Karpas-422 (cell line): ENCODE measurements at regions not wholly inside any gene's neighbourhood (a gene's known extent, or its start where the extent isn't known, plus 50 kb on each side); places are given as distances from the start of the nearest gene placed in this dataset.
"Not testable (repeated sequence)": the region's sequence is repeated elsewhere in the genome, so short reads cannot be mapped to it uniquely, and the experiment has no call there.

ENCODE experiments used
- DNase-seq: peaks from one replicate; pipeline ENCODE4 v3.0.0-alpha.2; 2015
- H2AFZ ChIP-seq: fragments of 200-600 bp; sonication (generic); 2 replicates; pipeline ENCODE4 v1.6.1; 2014; ENCODE audit warnings: antibody characterized with exemption, low read length, mixed read lengths
- H3K27ac ChIP-seq: fragments of 200-600 bp; sonication (generic); 2 replicates; pipeline ENCODE4 v1.5.1; 2014; ENCODE audit warnings: mild to moderate bottlenecking, low read length, moderate library complexity
- H3K27me3 ChIP-seq: fragments of 200-600 bp; sonication (generic); 2 replicates; pipeline ENCODE4 v1.6.1; 2014; ENCODE audit warnings: low read length, mixed read lengths
- H3K36me3 ChIP-seq: fragments of 200-600 bp; sonication (generic); 2 replicates; pipeline ENCODE4 v1.6.1; 2014; ENCODE audit warnings: low read length, mixed read lengths; ENCODE audit not compliant: insufficient read depth
- H3K4me1 ChIP-seq: fragments of 200-600 bp; sonication (generic); 2 replicates; pipeline ENCODE4 v1.6.1; 2014; ENCODE audit warnings: mild to moderate bottlenecking, low read length, mixed read lengths
- H3K4me2 ChIP-seq: fragments of 200-600 bp; sonication (generic); 2 replicates; pipeline ENCODE4 v1.6.1; 2014; ENCODE audit warnings: low read length, low read depth, mild to moderate bottlenecking; ENCODE audit not compliant: poor library complexity, severe bottlenecking
- H3K4me3 ChIP-seq: fragments of 200-600 bp; sonication (generic); 2 replicates; pipeline ENCODE4 v1.5.1; 2014; ENCODE audit warnings: mild to moderate bottlenecking, antibody characterized with exemption, low read length, mixed read lengths
- H3K79me2 ChIP-seq: fragments of 200-600 bp; sonication (generic); 2 replicates; pipeline ENCODE4 v1.6.1; 2014; ENCODE audit warnings: mild to moderate bottlenecking, low read length, mixed read lengths
- H3K9ac ChIP-seq: fragments of 200-600 bp; sonication (generic); 2 replicates; pipeline ENCODE4 v1.6.0; 2014; ENCODE audit warnings: low read length
- H3K9me2 ChIP-seq: fragments of 200-600 bp; sonication (generic), shearing (Covaris generic); replicated peaks from 2 replicates; pipeline ENCODE4 v1.6.0; 2014; ENCODE audit warnings: mild to moderate bottlenecking, low read length, moderate library complexity; ENCODE audit not compliant: insufficient read depth
- H3K9me3 ChIP-seq: fragments of 300-700, 200-600 bp; sonication (generic); 2 replicates; pipeline ENCODE4 v1.6.1; 2014; ENCODE audit warnings: low read length, mixed read lengths
- H4K20me1 ChIP-seq: fragments of 200-600 bp; sonication (generic); 2 replicates; pipeline ENCODE4 v1.6.1; 2014; ENCODE audit warnings: mild to moderate bottlenecking, antibody characterized with exemption, low read length, low read depth; ENCODE audit not compliant: insufficient read depth

DNA sequence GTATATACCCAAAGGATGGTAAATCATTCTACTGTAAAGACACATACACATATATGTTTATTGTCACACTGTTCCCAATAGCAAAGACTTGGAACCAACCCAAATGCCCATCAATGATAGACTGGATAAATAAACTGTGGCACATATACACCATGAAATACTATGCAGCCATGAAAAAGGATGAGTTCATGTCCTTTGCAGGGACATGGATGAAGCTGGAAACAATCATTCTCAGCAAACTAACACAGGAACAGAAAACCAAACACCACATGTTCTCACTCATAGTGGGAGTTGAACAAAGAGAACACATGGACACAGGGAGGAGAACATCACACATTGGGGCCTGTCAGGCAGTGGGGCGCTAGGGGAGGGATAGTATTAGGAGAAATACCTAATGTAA lies 167.1 kb upstream of the MMADHC start:
- not testable (repeated sequence) for H2AFZ ChIP-seq, H3K27ac ChIP-seq, H3K9me2 ChIP-seq, H3K4me2 ChIP-seq, H3K4me3 ChIP-seq, H4K20me1 ChIP-seq, H3K79me2 ChIP-seq, H3K27me3 ChIP-seq, H3K9ac ChIP-seq, H3K9me3 ChIP-seq, DNase-seq, H3K4me1 ChIP-seq, H3K36me3 ChIP-seq

DNA sequence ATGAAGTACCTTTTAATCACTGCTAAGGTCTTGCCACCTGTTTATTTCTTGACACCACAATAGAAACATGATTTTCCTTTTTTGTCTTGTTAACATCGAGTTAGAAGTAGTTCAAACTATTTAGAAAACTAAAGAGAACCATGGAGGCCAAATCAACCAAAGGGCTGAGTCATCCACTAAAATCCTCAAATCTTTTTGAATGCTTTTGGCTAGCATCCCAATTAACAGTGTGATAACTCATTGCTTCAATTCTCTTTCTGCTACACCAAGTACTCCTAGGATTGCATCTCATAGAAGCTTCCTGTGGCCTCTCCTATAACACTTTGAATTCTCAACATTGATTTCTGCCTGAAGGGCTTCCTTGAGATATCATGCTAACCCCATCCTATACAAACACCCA lies 159.9 kb upstream of the MMADHC start:
- Histone ChIP-seq H3K9me3 (no peaks in the 10 kb centered on the region), H3K79me2 (no peaks in the 10 kb centered on the region), H3K4me2 (no peak overlapping the region), H4K20me1 (no peaks in the 10 kb centered on the region), H3K4me3 (no peak overlapping the region), H3K4me1 (no peaks in the 10 kb centered on the region), H2AFZ (no peak overlapping the region), H3K27me3 (no peaks in the 10 kb centered on the region), H3K27ac (no peak overlapping the region), H3K36me3 (no peaks in the 10 kb centered on the region), H3K9ac (no peak overlapping the region), H3K9me2 (no peaks in the 10 kb centered on the region)
- DNase-seq, result no peak

DNA sequence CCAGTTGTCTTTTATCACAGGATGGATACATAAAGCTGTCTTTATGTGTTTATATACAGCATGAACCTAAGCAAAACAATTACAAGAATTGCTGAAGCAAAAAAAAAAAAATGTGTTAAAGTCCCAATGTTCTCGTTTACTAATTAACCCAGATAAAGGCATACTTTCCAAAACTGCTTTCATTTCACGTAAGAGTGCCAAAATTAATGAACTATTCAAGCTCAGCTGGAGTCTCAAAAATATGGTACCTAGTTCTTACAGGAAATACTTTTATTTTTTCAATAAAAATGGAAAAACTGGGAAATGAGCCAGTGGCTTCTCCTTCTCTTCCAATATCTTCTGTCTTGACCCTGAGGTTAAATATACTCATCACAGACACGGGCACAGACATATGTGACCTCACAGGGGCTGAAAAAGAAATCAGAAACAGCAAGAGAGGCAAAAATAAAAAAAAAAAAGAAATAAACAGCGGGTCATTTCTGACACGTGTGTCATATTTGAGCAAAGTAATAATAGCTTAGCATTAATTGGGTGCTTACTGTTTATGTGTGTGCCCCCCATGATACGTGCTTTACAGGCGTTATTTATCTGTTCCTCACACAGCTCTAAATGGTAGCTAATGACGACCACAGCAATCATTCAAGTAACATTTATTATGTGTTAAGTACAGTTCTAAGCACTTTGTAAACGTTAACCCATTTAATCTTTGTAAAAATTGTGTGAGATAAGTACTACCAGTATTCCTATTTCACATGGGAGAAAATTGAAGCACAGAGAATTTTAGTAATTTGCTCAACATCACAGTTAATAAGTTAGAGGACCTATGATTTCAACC lies 158.0 kb upstream of the MMADHC start:
- no peak overlapping the region for H3K4me2 ChIP-seq
- H3K9ac ChIP-seq, result no peak overlapping the region
- H4K20me1 ChIP-seq, result no peaks in the 10 kb centered on the region
- H2AFZ ChIP-seq, result no peak overlapping the region
- H3K4me3 ChIP-seq, result no peak overlapping the region
- H3K27me3 ChIP-seq, result no peaks in the 10 kb centered on the region
- H3K79me2 ChIP-seq, result no peaks in the 10 kb centered on the region
- no peaks in the 10 kb centered on the region for H3K9me3 ChIP-seq
- no peak for DNase-seq
- H3K27ac ChIP-seq, result no peak overlapping the region
- no peaks in the 10 kb centered on the region for H3K4me1 ChIP-seq
- no peaks in the 10 kb centered on the region for H3K9me2 ChIP-seq
- H3K36me3 ChIP-seq, result no peaks in the 10 kb centered on the region

DNA sequence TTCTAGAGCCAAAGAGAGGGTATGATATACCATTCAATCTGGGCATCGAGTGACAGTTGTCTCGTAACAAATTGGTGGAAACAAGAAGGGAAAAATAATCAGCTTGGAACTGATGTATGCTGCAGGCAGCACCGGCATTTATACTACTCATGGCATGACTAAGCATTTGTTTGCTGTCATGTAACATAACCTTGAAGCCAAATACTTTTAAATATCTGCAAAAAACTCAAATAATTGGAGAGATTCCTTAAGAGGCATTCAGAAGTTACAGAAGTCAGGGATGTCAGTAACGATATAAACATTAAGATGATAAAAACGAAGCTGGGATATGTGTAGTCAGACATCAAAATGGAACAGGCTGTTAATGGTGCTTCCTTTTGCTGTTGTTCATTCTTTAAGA lies 157.3 kb upstream of the MMADHC start:
- no peak overlapping the region for H2AFZ ChIP-seq
- no peaks in the 10 kb centered on the region for H3K36me3 ChIP-seq
- no peaks in the 10 kb centered on the region for H4K20me1 ChIP-seq
- H3K27me3 ChIP-seq, result no peaks in the 10 kb centered on the region
- H3K9me2 ChIP-seq, result no peaks in the 10 kb centered on the region
- no peak overlapping the region for H3K4me2 ChIP-seq
- no peak for DNase-seq
- no peak overlapping the region for H3K4me3 ChIP-seq
- no peaks in the 10 kb centered on the region for H3K9me3 ChIP-seq
- no peak overlapping the region for H3K27ac ChIP-seq
- no peak overlapping the region for H3K9ac ChIP-seq
- H3K4me1 ChIP-seq, result no peaks in the 10 kb centered on the region
- H3K79me2 ChIP-seq, result no peaks in the 10 kb centered on the region

DNA sequence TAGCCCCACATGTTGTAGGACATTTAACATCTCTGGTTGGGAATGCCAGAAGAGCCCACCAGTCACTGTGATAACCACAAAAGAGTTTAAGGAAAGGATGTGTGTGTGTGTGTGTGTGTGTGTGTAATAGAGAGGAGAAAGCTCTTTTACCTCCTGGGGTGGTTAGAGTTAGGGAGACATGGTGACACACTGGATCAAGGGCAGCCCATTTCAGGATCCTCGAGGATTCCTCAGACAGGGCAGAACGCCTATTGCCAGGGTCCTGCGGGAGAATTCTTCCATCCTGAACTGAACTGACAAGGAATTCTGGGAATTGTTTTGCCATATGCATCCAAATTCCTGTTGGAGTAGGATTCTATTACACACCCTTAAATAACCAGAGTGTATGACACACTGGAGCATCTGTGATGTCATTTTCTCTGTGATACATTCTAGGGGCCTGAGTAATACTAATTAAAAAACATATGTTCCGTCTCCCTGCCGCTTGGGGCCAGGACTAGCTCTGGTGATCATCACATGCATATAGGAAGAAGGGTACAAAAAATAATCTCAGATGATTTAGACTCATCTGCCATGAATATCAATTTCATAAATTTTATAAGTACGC lies 156.4 kb upstream of the MMADHC start:
- DNase-seq, result no peak
- no peaks in the 10 kb centered on the region for H3K9me2 ChIP-seq
- H4K20me1 ChIP-seq, result no peaks in the 10 kb centered on the region
- no peaks in the 10 kb centered on the region for H3K36me3 ChIP-seq
- H3K9ac ChIP-seq, result no peak overlapping the region
- H3K27me3 ChIP-seq, result no peaks in the 10 kb centered on the region
- no peak overlapping the region for H2AFZ ChIP-seq
- H3K4me1 ChIP-seq, result no peaks in the 10 kb centered on the region
- no peaks in the 10 kb centered on the region for H3K79me2 ChIP-seq
- no peak overlapping the region for H3K27ac ChIP-seq
- no peak overlapping the region for H3K4me2 ChIP-seq
- no peak overlapping the region for H3K4me3 ChIP-seq
- no peaks in the 10 kb centered on the region for H3K9me3 ChIP-seq

DNA sequence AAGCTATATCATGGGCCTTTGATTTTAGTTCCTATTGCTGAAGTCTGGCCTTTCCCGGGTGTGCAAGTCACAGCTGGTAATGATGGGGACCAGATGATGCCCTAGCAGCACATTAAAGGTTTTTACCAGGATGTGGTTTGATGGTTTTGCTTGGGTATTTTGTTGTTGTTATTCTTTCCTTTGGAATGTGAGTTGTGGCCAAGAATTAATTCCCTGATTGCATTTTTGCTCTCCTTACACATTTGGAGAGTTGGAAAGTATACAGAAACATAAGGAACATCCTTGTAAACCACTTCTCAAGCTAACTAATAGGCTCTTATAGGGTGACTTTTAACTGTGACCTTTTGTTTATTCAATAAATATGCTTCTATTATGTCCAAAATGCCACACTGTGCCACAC lies 154.1 kb upstream of the MMADHC start:
- no peaks in the 10 kb centered on the region for H3K9me2 ChIP-seq

DNA sequence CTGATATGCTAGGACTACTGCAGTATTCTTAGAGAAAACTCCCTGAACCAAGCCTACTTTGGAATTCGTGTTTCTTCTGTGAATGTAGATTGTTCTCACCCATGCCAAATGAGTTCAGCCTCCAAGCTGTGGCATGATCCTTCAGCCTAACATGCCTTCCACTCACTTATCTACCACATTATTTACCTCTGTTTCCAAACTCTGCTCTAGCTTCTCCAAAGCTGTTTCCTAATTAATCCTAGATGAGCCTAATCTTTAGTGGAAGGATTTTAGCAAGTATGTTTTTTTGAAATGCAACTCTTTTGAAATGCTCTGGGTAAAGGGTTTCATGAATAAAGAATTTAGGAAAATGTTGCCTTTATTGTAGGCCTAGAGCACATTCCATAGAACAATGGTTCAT lies 152.9 kb upstream of the MMADHC start:
- H3K4me2 ChIP-seq, result no peak overlapping the region
- H3K27ac ChIP-seq, result no peak overlapping the region
- no peak overlapping the region for H2AFZ ChIP-seq
- DNase-seq, result no peak
- H3K36me3 ChIP-seq, result no peaks in the 10 kb centered on the region
- H3K4me3 ChIP-seq, result no peak overlapping the region
- H4K20me1 ChIP-seq, result no peaks in the 10 kb centered on the region
- no peaks in the 10 kb centered on the region for H3K9me2 ChIP-seq
- no peaks in the 10 kb centered on the region for H3K79me2 ChIP-seq
- no peak overlapping the region for H3K9ac ChIP-seq
- no peaks in the 10 kb centered on the region for H3K27me3 ChIP-seq
- no peaks in the 10 kb centered on the region for H3K4me1 ChIP-seq
- no peaks in the 10 kb centered on the region for H3K9me3 ChIP-seq

More for the DNA sequence above, 154.1 kb upstream of the MMADHC start:
- Histone ChIP-seq H3K36me3 (no peaks in the 10 kb centered on the region), H3K9ac (no peak overlapping the region), H3K4me1 (no peaks in the 10 kb centered on the region), H3K4me3 (no peak overlapping the region), H3K27me3 (no peaks in the 10 kb centered on the region), H3K79me2 (no peaks in the 10 kb centered on the region), H3K4me2 (no peak overlapping the region), H3K9me3 (no peaks in the 10 kb centered on the region), H4K20me1 (no peaks in the 10 kb centered on the region), H2AFZ (no peak overlapping the region), H3K27ac (no peak overlapping the region)
- no peak for DNase-seq

DNA sequence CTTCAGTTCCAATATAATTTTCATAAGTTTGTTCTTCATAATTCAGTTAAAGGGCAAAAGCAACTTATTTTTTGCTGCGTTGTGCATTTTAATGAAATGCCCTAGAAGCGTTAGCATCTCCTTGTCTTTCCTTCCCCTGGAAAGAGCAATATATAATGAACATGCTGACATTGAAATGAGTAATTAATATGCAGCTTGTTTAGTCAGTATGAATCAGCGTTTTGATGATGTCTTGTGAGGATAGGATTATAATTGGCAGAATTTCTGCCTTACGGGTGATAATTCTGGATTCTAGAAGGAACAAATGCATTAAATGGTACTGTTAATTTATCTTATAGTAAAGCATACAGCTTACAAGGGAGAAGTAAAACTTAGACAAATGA lies 152.3 kb upstream of the MMADHC start:
- Histone ChIP-seq H3K9me2 (no peaks in the 10 kb centered on the region), H3K4me2 (no peak overlapping the region), H3K27me3 (no peaks in the 10 kb centered on the region), H3K4me3 (no peak overlapping the region), H3K27ac (no peak overlapping the region), H3K9ac (no peak overlapping the region), H3K4me1 (no peaks in the 10 kb centered on the region), H2AFZ (no peak overlapping the region), H3K9me3 (no peaks in the 10 kb centered on the region), H4K20me1 (no peaks in the 10 kb centered on the region), H3K79me2 (no peaks in the 10 kb centered on the region), H3K36me3 (no peaks in the 10 kb centered on the region)
- no peak for DNase-seq
